ENCODE measurements at regions not wholly inside any gene's neighbourhood (a gene's known extent, or its start where the extent isn't known, plus 50 kb on each side); places are given as distances from the start of the nearest gene placed in this dataset.

DNA sequence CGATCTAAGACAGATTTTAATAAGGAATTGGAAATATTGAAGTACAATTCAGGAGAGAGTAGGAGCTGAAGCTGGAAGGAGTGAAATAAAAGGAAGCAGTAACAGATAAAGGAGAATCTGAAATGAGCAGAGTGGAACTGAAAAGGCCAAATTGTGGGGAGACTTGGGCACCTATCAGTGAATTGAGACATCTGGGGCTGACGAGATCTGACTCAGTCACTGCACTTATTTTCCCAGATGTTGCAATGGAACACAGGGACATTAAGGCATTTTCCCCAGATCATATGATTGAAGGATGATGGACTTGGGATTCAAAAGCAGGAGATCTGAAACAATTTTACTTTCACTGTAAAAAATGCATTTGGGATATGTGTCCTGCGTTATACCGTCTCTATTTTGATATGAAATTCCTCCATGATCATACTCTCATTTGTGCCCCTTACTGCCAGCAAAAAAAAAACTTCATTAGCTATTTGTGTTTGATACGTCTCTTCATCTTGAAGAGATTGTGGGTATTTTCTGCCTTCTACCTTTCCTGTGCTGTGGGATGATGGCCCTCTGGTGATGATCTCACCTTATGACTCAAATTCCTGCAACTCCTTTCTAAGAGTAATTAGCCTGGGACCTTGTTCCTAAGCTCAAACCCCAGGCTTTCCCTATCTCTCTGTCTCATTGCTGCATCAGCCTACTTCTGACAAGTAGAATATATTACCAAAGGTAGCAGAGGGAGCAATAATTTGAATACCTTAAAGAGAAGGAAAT, 278.5 kb upstream of the MAN1A1 start (continued):
- TF ChIP-seq ARID1B (IDR thresholded peaks at IDR 0.05): peak; percentile 72
- TF ChIP-seq, protein P1, sequence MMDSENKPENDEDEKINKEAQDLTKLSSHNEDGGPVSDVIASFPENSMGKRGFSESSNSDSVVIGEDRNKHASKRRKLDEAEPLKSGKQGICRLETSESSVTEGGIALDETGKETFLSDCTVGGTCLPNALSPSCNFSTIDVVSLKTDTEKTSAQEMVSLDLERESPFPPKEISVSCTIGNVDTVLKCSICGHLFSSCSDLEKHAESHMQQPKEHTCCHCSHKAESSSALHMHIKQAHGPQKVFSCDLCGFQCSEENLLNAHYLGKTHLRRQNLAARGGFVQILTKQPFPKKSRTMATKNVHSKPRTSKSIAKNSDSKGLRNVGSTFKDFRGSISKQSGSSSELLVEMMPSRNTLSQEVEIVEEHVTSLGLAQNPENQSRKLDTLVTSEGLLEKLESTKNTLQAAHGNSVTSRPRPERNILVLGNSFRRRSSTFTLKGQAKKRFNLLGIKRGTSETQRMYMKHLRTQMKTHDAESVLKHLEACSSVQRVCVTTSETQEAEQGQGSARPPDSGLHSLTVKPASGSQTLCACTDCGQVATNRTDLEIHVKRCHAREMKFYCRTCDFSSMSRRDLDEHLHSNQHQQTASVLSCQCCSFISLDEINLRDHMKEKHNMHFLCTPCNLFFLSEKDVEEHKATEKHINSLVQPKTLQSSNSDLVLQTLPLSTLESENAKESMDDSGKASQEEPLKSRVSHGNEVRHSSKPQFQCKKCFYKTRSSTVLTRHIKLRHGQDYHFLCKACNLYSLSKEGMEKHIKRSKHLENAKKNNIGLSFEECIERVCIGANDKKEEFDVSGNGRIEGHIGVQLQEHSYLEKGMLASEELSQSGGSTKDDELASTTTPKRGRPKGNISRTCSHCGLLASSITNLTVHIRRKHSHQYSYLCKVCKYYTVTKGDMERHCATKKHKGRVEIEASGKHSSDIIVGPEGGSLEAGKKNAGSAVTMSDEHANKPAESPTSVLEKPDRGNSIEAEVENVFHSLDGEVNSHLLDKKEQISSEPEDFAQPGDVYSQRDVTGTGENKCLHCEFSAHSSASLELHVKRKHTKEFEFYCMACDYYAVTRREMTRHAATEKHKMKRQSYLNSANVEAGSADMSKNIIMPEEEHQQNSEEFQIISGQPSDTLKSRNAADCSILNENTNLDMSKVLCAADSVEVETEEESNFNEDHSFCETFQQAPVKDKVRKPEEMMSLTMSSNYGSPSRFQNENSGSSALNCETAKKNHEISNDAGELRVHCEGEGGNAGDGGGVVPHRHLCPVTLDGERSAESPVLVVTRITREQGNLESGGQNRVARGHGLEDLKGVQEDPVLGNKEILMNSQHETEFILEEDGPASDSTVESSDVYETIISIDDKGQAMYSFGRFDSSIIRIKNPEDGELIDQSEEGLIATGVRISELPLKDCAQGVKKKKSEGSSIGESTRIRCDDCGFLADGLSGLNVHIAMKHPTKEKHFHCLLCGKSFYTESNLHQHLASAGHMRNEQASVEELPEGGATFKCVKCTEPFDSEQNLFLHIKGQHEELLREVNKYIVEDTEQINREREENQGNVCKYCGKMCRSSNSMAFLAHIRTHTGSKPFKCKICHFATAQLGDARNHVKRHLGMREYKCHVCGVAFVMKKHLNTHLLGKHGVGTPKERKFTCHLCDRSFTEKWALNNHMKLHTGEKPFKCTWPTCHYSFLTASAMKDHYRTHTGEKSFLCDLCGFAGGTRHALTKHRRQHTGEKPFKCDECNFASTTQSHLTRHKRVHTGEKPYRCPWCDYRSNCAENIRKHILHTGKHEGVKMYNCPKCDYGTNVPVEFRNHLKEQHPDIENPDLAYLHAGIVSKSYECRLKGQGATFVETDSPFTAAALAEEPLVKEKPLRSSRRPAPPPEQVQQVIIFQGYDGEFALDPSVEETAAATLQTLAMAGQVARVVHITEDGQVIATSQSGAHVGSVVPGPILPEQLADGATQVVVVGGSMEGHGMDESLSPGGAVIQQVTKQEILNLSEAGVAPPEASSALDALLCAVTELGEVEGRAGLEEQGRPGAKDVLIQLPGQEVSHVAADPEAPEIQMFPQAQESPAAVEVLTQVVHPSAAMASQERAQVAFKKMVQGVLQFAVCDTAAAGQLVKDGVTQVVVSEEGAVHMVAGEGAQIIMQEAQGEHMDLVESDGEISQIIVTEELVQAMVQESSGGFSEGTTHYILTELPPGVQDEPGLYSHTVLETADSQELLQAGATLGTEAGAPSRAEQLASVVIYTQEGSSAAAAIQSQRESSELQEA (IDR thresholded peaks at IDR 0.05; ENCODE audit: low read depth): no peak
- TF ChIP-seq PRMT5 (CRISPR knock-in tag; IDR thresholded peaks at IDR 0.05): no peak
- TF ChIP-seq ZBTB1 (CRISPR knock-in tag; IDR thresholded peaks at IDR 0.05; ENCODE audit: borderline replicate concordance, low read depth): no peak
- TF ChIP-seq, protein P2, sequence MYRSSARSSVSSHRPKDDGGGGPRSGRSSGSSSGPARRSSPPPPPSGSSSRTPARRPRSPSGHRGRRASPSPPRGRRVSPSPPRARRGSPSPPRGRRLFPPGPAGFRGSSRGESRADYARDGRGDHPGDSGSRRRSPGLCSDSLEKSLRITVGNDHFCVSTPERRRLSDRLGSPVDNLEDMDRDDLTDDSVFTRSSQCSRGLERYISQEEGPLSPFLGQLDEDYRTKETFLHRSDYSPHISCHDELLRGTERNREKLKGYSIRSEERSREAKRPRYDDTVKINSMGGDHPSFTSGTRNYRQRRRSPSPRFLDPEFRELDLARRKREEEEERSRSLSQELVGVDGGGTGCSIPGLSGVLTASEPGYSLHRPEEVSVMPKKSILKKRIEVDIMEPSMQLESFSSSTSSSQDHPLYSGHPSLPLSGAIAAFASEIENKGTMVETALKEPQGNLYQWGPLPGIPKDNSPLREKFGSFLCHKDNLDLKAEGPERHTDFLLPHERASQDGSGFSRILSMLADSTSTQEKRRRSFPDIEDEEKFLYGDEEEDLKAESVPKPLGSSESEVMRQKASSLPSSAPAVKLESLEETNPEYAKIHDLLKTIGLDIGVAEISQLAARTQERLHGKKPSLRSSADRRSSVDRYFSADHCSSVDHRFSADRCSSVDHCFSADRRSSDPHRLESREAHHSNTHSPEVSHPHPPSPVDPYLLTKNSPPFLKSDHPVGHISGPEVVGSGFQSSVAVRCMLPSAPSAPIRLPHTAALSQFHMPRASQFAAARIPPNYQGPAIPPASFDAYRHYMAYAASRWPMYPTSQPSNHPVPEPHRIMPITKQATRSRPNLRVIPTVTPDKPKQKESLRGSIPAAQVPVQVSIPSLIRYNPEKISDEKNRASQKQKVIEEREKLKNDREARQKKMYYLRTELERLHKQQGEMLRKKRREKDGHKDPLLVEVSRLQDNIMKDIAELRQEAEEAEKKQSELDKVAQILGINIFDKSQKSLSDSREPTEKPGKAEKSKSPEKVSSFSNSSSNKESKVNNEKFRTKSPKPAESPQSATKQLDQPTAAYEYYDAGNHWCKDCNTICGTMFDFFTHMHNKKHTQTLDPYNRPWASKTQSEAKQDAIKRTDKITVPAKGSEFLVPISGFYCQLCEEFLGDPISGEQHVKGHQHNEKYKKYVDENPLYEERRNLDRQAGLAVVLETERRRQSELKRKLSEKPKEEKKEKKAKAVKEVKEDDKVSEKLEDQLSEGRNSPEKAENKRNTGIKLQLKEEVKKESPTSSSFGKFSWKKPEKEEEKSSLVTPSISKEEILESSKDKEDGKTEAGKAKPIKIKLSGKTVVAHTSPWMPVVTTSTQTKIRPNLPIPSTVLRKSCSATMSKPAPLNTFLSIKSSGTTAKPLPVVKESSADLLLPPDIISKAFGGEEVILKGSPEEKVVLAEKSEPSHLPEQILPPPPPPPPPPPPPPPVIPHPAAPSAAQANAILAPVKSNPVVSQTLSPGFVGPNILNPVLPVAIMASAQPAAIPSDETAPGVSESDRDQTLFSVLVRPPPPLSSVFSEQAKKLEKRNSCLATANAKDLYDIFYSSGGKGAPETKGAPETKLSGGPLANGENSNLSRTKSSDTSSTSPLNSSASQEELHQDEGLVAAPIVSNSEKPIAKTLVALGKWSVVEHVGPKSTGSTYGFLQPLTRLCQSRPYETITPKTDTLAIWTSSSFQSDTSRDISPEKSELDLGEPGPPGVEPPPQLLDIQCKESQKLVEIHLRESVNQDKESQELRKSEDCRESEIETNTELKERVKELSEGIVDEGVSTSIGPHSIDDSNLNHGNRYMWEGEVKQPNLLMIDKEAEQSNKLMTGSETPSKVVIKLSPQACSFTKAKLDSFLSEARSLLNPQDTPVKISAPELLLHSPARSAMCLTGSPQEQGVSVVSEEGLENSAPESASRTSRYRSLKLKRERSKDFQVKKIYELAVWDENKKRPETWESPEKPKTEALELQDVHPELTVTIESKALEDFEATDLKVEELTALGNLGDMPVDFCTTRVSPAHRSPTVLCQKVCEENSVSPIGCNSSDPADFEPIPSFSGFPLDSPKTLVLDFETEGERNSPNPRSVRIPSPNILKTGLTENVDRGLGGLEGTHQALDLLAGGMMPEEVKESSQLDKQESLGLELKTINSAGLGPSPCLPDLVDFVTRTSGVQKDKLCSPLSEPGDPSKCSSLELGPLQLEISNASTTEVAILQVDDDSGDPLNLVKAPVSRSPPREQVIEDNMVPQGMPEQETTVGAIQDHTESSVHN (IDR thresholded peaks at IDR 0.05; ENCODE audit: borderline replicate concordance in 1 of 2, low read depth in 1 of 2): no peak
- TF ChIP-seq, protein P3, sequence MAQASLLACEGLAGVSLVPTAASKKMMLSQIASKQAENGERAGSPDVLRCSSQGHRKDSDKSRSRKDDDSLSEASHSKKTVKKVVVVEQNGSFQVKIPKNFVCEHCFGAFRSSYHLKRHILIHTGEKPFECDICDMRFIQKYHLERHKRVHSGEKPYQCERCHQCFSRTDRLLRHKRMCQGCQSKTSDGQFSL (CRISPR knock-in tag; IDR thresholded peaks at IDR 0.05): no peak
- TF ChIP-seq, protein P3 (tag; IDR thresholded peaks at IDR 0.05): no peak
- no peak for TF ChIP-seq RB1 (IDR thresholded peaks at IDR 0.05; ENCODE audit: low read depth)
